Neural progenitor cell (in vitro differentiated cells): ENCODE measurements at regions not wholly inside any gene's neighbourhood (a gene's known extent, or its start where the extent isn't known, plus 50 kb on each side); places are given as distances from the start of the nearest gene placed in this dataset.

Experiments
- DNase-seq: peaks from one replicate; pipeline ENCODE4 v3.0.0-alpha.2; 2016; ENCODE audit warnings: low spot score
- H2AFZ ChIP-seq: fragments of 200-600 bp; sonication (generic); replicated peaks from 2 replicates; pipeline ENCODE4 v1.6.1; 2016; ENCODE audit warnings: antibody characterized with exemption
- H3F3A ChIP-seq: fragments of 200-600 bp; sonication (generic); 2 replicates; pipeline ENCODE4 v1.6.1; 2016; ENCODE audit warnings: antibody characterized with exemption, low read depth
- H3K27ac ChIP-seq: fragments of 200-600 bp; sonication (generic); 2 replicates; pipeline ENCODE4 v1.5.1; 2016; ENCODE audit warnings: mild to moderate bottlenecking
- H3K27me3 ChIP-seq: fragments of 200-600 bp; sonication (generic); 2 replicates; pipeline ENCODE4 v1.6.1; 2016; ENCODE audit warnings: mild to moderate bottlenecking, moderate library complexity
- H3K36me3 ChIP-seq: fragments of 200-600 bp; sonication (generic); 2 replicates; pipeline ENCODE4 v1.5.1; 2016
- H3K4me1 ChIP-seq: fragments of 200-600 bp; sonication (generic); 2 replicates; pipeline ENCODE4 v1.6.1; 2016; ENCODE audit warnings: mixed run types
- H3K4me2 ChIP-seq: fragments of 200-600 bp; sonication (generic); 2 replicates; pipeline ENCODE4 v1.6.1; 2016
- H3K4me3 ChIP-seq: fragments of 200-600 bp; sonication (generic); 2 replicates; pipeline ENCODE4 v1.5.1; 2016
- H3K79me2 ChIP-seq: fragments of 200-600 bp; sonication (generic); 2 replicates; pipeline ENCODE4 v1.6.1; 2016; ENCODE audit warnings: low read depth
- H3K9ac ChIP-seq: fragments of 200-600 bp; sonication (generic); 2 replicates; pipeline ENCODE4 v1.6.1; 2016
- H3K9me3 ChIP-seq: fragments of 200-600 bp; sonication (generic); 2 replicates; pipeline ENCODE4 v1.5.1; 2016; ENCODE audit warnings: low read depth
- H4K20me1 ChIP-seq: fragments of 200-600 bp; sonication (generic); 2 replicates; pipeline ENCODE4 v1.6.1; 2016; ENCODE audit warnings: low read depth
- H3K27ac Mint-ChIP-seq: 3 replicates; pipeline ENCODE4 v1.8.0; 2021; ENCODE audit warnings: mixed read lengths
- H3K27me3 Mint-ChIP-seq: 2 replicates; pipeline ENCODE4 v1.8.0; 2022; ENCODE audit warnings: low read depth, mild to moderate bottlenecking, inconsistent platforms, moderate library complexity, mixed read lengths; ENCODE audit not compliant: insufficient read depth
- H3K36me3 Mint-ChIP-seq: 3 replicates; pipeline ENCODE4 v1.8.0; 2021; ENCODE audit warnings: mixed read lengths
- H3K4me1 Mint-ChIP-seq: 3 replicates; pipeline ENCODE4 v1.8.0; 2021; ENCODE audit warnings: mixed read lengths
- H3K4me3 Mint-ChIP-seq: 3 replicates; pipeline ENCODE4 v1.8.0; 2021; ENCODE audit warnings: mild to moderate bottlenecking, moderate library complexity, mixed read lengths
- H3K9me3 Mint-ChIP-seq: 3 replicates; pipeline ENCODE4 v1.8.0; 2020; ENCODE audit warnings: mixed read lengths
- EZH2 ChIP-seq: fragments of 200-600 bp; sonication (generic); IDR thresholded peaks from 2 replicates; pipeline ENCODE4 v1.6.1; 2017; ENCODE audit warnings: antibody characterized with exemption, mild to moderate bottlenecking, moderate library complexity
- EZH2phosphoT487 ChIP-seq: fragments of 200-600 bp; sonication (generic); IDR thresholded peaks from 2 replicates; pipeline ENCODE4 v1.6.1; 2017; ENCODE audit warnings: antibody characterized with exemption
- TF ChIP-seq, protein P1 (sequence below): fragments of 200-600 bp; sonication (generic); IDR thresholded peaks from 2 replicates; pipeline ENCODE4 v1.5.1; 2017; ENCODE audit warnings: antibody characterized with exemption, mild to moderate bottlenecking

DNA sequence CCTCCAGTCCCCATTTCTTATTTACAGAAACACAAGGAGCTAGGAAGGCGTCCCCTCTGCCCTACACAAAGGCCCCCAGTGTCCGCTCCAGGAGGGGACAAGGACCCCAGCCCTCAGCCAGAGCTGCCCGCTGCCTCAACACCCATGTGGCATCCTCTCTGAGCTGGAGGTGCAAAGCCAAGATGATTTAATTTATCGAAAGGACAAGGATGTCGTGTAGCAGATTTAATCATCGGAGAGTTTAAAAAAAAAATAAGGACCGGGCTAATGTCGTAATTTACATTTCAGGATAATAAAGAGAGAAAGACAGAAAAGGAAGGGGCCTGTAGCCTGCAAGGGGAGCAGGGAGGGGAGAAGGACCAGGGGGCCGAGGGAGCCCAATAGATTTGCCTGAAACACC, 68.3 kb upstream of the CASZ1 start:
- no peak overlapping the region for H2AFZ ChIP-seq
- H3K79me2 ChIP-seq = no peaks in the 10 kb centered on the region
- Mint-ChIP-seq H3K4me3 (peak overlapping the region; percentile 24), H3K9me3 (no peaks in the 10 kb centered on the region), H3K27ac (no peak overlapping the region), H3K4me1 (peaks cover 56% of the 10 kb centered on the region), H3K36me3 (no peaks in the 10 kb centered on the region), H3K27me3 (peaks cover 30% of the 10 kb centered on the region)
- H3K27me3 ChIP-seq = peaks cover 50% of the 10 kb centered on the region
- no peaks in the 10 kb centered on the region for H3K9me3 ChIP-seq
- H3K4me1 ChIP-seq = peaks cover 21% of the 10 kb centered on the region
- H3K36me3 ChIP-seq = no peaks in the 10 kb centered on the region
- no peak overlapping the region for H3K4me2 ChIP-seq
- no peak for DNase-seq
- H3F3A ChIP-seq = peaks cover 19% of the 10 kb centered on the region
- H3K4me3 ChIP-seq = no peak overlapping the region
- H3K9ac ChIP-seq = no peak overlapping the region
- no peak for TF ChIP-seq EZH2phosphoT487
- TF ChIP-seq EZH2 = no peak
- TF ChIP-seq, protein P1, sequence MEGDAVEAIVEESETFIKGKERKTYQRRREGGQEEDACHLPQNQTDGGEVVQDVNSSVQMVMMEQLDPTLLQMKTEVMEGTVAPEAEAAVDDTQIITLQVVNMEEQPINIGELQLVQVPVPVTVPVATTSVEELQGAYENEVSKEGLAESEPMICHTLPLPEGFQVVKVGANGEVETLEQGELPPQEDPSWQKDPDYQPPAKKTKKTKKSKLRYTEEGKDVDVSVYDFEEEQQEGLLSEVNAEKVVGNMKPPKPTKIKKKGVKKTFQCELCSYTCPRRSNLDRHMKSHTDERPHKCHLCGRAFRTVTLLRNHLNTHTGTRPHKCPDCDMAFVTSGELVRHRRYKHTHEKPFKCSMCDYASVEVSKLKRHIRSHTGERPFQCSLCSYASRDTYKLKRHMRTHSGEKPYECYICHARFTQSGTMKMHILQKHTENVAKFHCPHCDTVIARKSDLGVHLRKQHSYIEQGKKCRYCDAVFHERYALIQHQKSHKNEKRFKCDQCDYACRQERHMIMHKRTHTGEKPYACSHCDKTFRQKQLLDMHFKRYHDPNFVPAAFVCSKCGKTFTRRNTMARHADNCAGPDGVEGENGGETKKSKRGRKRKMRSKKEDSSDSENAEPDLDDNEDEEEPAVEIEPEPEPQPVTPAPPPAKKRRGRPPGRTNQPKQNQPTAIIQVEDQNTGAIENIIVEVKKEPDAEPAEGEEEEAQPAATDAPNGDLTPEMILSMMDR = no peak
- H4K20me1 ChIP-seq = peaks cover 3% of the 10 kb centered on the region
- no peak overlapping the region for H3K27ac ChIP-seq

DNA sequence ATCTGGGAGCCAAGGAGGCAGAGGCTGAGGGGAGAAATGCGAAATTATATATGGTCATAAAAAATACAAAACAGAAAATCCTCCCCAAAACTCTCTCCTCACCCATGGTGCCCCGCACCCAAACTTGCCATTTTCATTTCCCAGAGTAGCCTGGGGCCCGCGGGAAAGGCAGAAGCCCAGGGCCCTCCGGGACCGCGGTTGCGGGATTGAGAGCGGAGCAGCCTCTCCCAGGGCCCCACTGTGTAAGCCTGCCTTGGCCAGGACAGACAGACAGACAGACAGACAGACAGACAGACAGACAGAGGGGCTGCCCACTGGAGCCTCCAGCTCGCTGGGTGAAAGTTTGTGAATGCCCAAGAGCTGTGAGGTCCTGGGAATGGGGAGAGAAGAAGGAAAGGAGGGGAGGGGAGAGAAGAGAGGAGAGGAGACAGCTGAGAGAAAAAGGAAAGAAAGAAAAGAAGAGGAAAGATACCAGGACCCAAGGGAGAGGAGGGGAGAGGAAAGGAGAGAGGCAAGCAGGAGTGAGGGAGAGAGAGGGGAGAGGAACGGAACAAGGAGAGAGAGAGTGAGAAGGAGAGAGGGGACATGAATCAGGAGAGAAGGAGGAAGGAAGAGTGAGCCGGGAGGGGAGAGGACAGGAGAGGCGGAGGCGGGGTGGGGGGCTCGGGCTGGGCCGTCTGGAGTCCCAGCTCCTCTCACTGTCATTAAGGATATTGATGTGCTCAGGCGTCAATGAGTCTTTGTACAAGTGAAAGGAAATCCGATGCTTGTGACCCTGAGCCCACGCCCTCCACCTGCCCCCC, 69.3 kb upstream of the CASZ1 start:
- Histone ChIP-seq H2AFZ (no peak overlapping the region), H3K4me1 (peaks cover 21% of the 10 kb centered on the region), H3K9me3 (no peaks in the 10 kb centered on the region), H3K79me2 (no peaks in the 10 kb centered on the region), H3K36me3 (no peaks in the 10 kb centered on the region), H4K20me1 (peaks cover 3% of the 10 kb centered on the region), H3K4me2 (peak overlapping the region; percentile 87), H3K27ac (no peak overlapping the region), H3K9ac (no peak overlapping the region), H3K27me3 (peaks cover 46% of the 10 kb centered on the region), H3F3A (peaks cover 19% of the 10 kb centered on the region), H3K4me3 (no peak overlapping the region)
- no peak overlapping the region for H3K27ac Mint-ChIP-seq
- peak overlapping the region; percentile 73 for H3K4me3 Mint-ChIP-seq
- H3K4me1 Mint-ChIP-seq = peaks cover 56% of the 10 kb centered on the region
- no peaks in the 10 kb centered on the region for H3K36me3 Mint-ChIP-seq
- TF ChIP-seq EZH2 (no peak), EZH2phosphoT487 (no peak)
- TF ChIP-seq, protein P1 = no peak
- no peak for DNase-seq
- peaks cover 30% of the 10 kb centered on the region for H3K27me3 Mint-ChIP-seq
- no peaks in the 10 kb centered on the region for H3K9me3 Mint-ChIP-seq

DNA sequence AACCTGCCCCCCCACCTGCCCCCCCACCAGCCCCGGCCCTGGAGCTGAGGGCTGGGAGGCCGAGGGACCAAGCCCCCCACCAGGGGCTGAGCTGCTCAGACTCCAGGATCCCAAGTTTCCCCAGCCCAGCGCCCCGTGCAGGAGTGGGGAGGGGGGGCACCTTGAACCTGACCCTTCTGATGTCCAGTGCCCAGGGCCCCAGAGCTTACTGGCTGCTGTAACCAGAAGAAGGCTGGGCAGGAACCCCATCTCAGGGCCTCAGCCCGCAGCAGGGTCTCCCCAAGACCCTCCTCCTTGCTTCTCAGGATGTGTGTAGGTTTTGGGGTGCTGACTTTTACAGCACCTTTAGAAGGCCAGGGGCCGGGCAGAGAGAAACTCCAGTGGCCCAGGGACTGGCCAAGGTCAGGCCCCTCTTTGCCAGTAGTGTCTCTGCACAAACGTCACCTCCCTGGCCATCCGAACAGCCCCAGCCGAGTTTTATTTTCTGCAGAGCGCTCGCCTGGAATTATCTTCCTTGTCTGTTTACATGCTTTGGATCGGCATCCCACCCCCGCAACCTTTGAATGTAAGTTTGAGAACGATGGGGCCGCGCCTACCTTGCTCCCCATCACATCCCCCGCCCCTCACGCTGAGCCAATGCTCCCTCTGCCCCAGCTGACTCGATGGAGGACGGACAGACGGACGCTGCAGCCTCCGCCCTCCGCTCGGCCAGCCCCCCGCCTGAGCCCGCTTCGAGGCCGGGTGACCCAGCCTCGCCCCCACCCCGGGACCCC, 70.1 kb upstream of the CASZ1 start:
- Histone ChIP-seq H3K4me3 (peak overlapping the region; percentile 59), H3K36me3 (no peaks in the 10 kb centered on the region), H4K20me1 (peaks cover 3% of the 10 kb centered on the region), H3K79me2 (no peaks in the 10 kb centered on the region), H3K27ac (no peak overlapping the region), H3K9me3 (no peaks in the 10 kb centered on the region), H3K4me2 (peak overlapping the region; percentile 87), H2AFZ (peak overlapping the region; percentile 76), H3K9ac (no peak overlapping the region), H3F3A (peaks cover 19% of the 10 kb centered on the region), H3K27me3 (peaks cover 44% of the 10 kb centered on the region), H3K4me1 (peaks cover 21% of the 10 kb centered on the region)
- Mint-ChIP-seq H3K9me3 (no peaks in the 10 kb centered on the region), H3K4me3 (peak overlapping the region; percentile 89), H3K4me1 (peaks cover 53% of the 10 kb centered on the region), H3K27me3 (peaks cover 29% of the 10 kb centered on the region), H3K27ac (peak overlapping the region; percentile 34), H3K36me3 (no peaks in the 10 kb centered on the region)
- no peak for TF ChIP-seq EZH2
- no peak for TF ChIP-seq EZH2phosphoT487
- TF ChIP-seq, protein P1 = no peak
- peak; percentile 75 for DNase-seq
